PC-9 (cell line): ENCODE measurements at regions not wholly inside any gene's neighbourhood (a gene's known extent, or its start where the extent isn't known, plus 50 kb on each side); places are given as distances from the start of the nearest gene placed in this dataset.

Experiments
- CTCF ChIP-seq: fragments of 200-600 bp; sonication (generic); conservative IDR thresholded peaks from 2 replicates; pipeline ENCODE4 v1.6.1; 2017; ENCODE audit warnings: mixed run types, antibody characterized with exemption, mild to moderate bottlenecking, moderate library complexity
- EZH2 ChIP-seq: fragments of 200-600 bp; sonication (generic); IDR thresholded peaks from 2 replicates; pipeline ENCODE4 v1.8.0; 2017; ENCODE audit warnings: antibody characterized with exemption, low read depth

- TF ChIP-seq CTCF (no peak), EZH2 (no peak)
Measured at GRCh38 chr11:25943031-25943430, 388.9 kb upstream of the ANO3 start.
